AG04450 (cell line): ENCODE measurements at regions not wholly inside any gene's neighbourhood (a gene's known extent, or its start where the extent isn't known, plus 50 kb on each side); places are given as distances from the start of the nearest gene placed in this dataset.

Experiments
- CTCF ChIA-PET: fragments of 300-600, 350-600 bp; formaldehyde crosslinking; extraction: SDS; loops from one replicate; lab custom pipeline; 2022; ENCODE audit warnings: antibody characterized with exemption, inconsistent platforms; lab: Charles Lee
- POLR2A ChIA-PET: fragments of 350-600 bp; formaldehyde crosslinking; extraction: SDS; loops from one replicate; lab custom pipeline; 2021; ENCODE audit warnings: antibody characterized with exemption, inconsistent platforms; lab: Yijun Ruan, JAX
- DNase-seq: peaks from one replicate; pipeline ENCODE4 v3.0.0-alpha.2; 2011; ENCODE audit warnings: low read depth, low spot score
- H3K27ac ChIP-seq: one replicate; pipeline ENCODE4 v1.5.1; 2012; ENCODE audit warnings: low read depth, low read length, control low read depth
- H3K27me3 ChIP-seq: one replicate; pipeline ENCODE4 v1.6.0; 2012; ENCODE audit warnings: low read length; ENCODE audit not compliant: control insufficient read depth, insufficient read depth
- H3K4me3 ChIP-seq: 2 replicates; pipeline ENCODE4 v1.5.1; 2011; ENCODE audit warnings: mild to moderate bottlenecking, low read depth, low read length, control low read depth
- H3K9me3 ChIP-seq: 2 replicates; pipeline ENCODE4 v1.5.1; 2012; ENCODE audit warnings: low read length; ENCODE audit not compliant: control insufficient read depth, insufficient read depth
- CTCF ChIP-seq: IDR thresholded peaks from 2 replicates; pipeline ENCODE4 v1.5.1; 2011; ENCODE audit warnings: low read depth, low read length, control low read depth, inconsistent platforms

- Histone ChIP-seq H3K4me3 (no peak overlapping the region), H3K27me3 (peaks cover 22% of the 10 kb centered on the region), H3K27ac (no peak overlapping the region), H3K9me3 (no peaks in the 10 kb centered on the region)
- DNase-seq, result no peak
- no peak for TF ChIP-seq CTCF
- ChIA-PET CTCF (interaction anchor here (2.1 kb wide), 1 partner anchor 8 kb away, joined by 12 read pairs; no protein-coding TSS in a partner anchor), POLR2A (no interaction called here)
These were observed 75.4 kb upstream of the RCN1 start for GRCh38 chr11:32015427-32015826.

GRCh38 chr11:32013603-32014002 lies 77.3 kb upstream of the RCN1 start:
- Histone ChIP-seq H3K9me3 (no peaks in the 10 kb centered on the region), H3K4me3 (no peak overlapping the region), H3K27ac (no peak overlapping the region), H3K27me3 (peaks cover 28% of the 10 kb centered on the region)
- ChIA-PET POLR2A (no interaction called here), CTCF (interaction anchor here (0.8 kb wide), 1 partner anchor 163 kb away, joined by 4 read pairs; no protein-coding TSS in a partner anchor)
- no peak for DNase-seq
- TF ChIP-seq CTCF, result no peak

- no peak for TF ChIP-seq CTCF
- no peak overlapping the region for H3K27ac ChIP-seq
- no peak overlapping the region for H3K4me3 ChIP-seq
- H3K9me3 ChIP-seq, result no peaks in the 10 kb centered on the region
- ChIA-PET CTCF (no interaction called here), POLR2A (no interaction called here)
- peaks cover 29% of the 10 kb centered on the region for H3K27me3 ChIP-seq
- no peak for DNase-seq
These were observed 78.8 kb upstream of the RCN1 start for GRCh38 chr11:32012049-32012448.

- CTCF ChIA-PET, result interaction anchor here (2.6 kb wide), 1 partner anchor 168 kb away, joined by 27 read pairs; no protein-coding TSS in a partner anchor
- POLR2A ChIA-PET, result no interaction called here
These were observed 81.9 kb upstream of the RCN1 start for GRCh38 chr11:32008880-32009551.

More at GRCh38 chr11:32008880-32009551, 81.9 kb upstream of the RCN1 start:
- H3K27me3 ChIP-seq, result peaks cover 18% of the 10 kb centered on the region
- H3K27ac ChIP-seq, result no peak overlapping the region
- H3K9me3 ChIP-seq, result no peaks in the 10 kb centered on the region
- TF ChIP-seq CTCF, result no peak
- no peak for DNase-seq
- no peak overlapping the region for H3K4me3 ChIP-seq
